Left renal pelvis (tissue), 4 donors: ENCODE measurements at regions not wholly inside any gene's neighbourhood (a gene's known extent, or its start where the extent isn't known, plus 50 kb on each side); places are given as distances from the start of the nearest gene placed in this dataset.
A peak's percentile ranks its signal among the peaks of the same experiment; 100 is the strongest.
"Not testable (repeated sequence)": the region's sequence is repeated elsewhere in the genome, so short reads cannot be mapped to it uniquely, and the experiment has no call there.

Experiments
- DNase-seq, 4 donors: peaks; one replicate each; pipeline ENCODE4 v3.0.0-alpha.2; 2013; ENCODE audit warnings: low read depth in 4 of 4, low spot score in 3 of 4

GRCh38 chr12:25341877-25342276, 91.1 kb upstream of the KRAS start:
- DNase-seq = not testable (repeated sequence)

DNA sequence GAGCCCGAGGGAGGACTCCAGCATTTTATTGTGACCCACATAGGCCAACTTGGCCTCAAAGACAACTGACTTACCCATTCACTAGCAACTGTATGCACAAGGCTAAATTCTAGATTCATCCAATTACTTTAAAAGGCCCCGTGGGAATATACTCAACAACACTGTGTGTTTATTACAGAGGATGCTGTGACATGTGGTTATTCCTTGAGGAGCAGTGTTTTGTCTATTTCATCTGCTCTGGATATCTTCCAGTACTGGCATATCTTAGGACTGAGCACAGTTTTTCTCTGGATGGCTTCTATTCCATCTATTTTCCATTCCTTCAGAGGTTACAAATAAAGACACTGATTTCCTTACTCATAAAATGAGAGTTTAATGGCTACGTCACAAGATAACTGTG, 87.2 kb upstream of the KRAS start:
- no peak for DNase-seq

DNA sequence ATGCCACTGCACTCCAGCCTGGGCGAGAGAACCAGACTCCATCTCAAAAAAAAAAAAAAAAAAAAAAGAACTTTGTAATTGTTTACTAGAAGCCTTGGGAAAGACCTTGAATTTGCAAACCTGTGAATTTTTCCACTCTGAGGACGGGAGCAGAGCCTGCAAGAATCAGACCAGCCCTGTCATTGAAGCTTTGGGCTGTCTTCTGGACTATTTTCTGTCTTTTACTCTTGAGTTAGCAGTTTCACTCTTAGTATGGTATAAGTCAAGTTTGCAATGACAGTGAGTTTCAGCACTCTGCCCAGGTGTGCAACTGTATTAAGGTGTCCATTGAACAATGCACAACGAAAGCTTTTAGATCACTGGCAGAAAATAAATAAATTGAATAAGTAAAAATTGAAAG, 81.4 kb upstream of the KRAS start:
- DNase-seq = no peak

- DNase-seq = peak in 3 of 4 donors; percentile 24 to 33 (median 27)
Observed at GRCh38 chr12:25328072-25328712, 77.5 kb upstream of the KRAS start.

GRCh38 chr12:25327321-25327720, 76.6 kb upstream of the KRAS start:
- no peak for DNase-seq

- no peak for DNase-seq
Observed at GRCh38 chr12:25326326-25326725, 75.6 kb upstream of the KRAS start.

DNA sequence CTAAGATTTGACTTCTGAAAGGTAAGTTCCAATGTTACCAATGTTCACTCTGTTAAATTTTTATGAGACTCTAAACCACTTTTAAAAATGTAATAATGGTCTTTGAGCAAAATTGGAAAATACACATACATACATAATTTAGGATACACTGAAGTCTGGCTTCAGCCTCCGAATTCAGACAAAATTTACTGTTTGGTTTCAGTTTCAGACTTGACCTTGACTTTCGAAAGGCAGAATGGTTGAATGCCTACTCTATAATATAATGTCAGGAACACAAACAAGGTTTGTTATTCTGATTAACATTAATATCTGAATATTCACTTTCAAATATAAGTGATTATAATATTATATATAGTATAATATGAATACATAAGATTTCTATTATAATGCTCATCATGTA, 74.1 kb upstream of the KRAS start:
- no peak for DNase-seq

DNA sequence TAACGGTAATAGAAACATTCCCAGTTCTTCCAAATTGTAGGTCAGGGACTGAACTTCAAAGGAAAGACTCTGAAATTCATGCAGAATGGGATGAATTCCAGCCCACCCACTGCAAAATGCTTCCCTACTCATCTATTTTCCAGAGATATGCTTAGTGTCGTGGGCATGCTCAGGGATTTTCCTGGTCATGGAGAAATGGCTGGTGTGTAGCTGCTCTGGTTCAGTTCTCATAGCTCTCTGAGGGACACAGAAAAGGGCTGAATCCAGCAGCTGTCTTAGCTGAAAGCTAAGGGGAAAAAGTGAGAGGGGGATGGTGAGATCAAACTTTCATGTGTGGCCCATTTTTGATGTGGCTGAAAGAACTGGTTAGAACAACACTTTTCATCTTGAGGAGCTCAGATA, 72.9 kb upstream of the KRAS start:
- no peak for DNase-seq

- DNase-seq = no peak
Observed at GRCh38 chr12:25322918-25323531, 72.3 kb upstream of the KRAS start.

DNA sequence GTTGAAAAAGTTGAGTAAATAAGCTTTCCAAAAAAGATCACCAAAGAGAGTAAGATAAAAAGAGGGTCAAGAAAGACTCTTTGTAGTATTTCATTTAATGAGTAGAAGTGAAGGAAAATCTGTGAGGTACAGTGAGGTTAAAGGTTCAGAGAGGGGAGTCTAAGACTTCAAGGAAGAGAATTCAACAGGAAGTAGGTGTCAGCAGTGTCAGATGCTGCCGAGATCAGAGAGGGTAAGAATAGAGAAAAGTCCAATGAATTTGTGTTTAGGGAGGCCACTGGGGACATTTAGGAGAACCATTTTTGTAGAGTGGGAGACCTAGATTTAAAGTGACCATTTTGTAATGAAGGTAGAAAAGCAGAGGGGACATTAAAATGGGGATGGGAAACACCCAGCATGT, 71.6 kb upstream of the KRAS start:
- DNase-seq = no peak

DNA sequence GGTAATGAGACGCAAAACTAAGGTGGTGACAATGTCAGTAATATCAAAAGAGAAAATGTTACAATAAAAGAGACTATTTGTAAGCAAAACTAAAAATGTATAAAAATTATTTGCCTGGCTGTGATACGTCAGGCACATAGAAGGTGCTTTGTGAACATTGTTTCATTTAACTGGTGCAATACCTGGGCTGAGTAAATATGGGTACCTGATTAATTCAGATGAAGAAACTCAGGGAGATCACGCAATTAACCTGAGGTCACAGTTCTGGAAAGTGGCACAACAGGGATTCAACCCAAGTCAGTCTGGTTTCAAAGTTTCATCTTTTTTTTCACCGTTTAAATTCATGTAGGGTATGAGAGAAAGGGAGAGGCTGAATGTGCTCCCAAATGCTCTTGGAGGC, 71.0 kb upstream of the KRAS start:
- DNase-seq = no peak

GRCh38 chr12:25320123-25321006, 69.6 kb upstream of the KRAS start:
- DNase-seq = no peak

GRCh38 chr12:25319233-25319984, 68.7 kb upstream of the KRAS start:
- no peak for DNase-seq

DNA sequence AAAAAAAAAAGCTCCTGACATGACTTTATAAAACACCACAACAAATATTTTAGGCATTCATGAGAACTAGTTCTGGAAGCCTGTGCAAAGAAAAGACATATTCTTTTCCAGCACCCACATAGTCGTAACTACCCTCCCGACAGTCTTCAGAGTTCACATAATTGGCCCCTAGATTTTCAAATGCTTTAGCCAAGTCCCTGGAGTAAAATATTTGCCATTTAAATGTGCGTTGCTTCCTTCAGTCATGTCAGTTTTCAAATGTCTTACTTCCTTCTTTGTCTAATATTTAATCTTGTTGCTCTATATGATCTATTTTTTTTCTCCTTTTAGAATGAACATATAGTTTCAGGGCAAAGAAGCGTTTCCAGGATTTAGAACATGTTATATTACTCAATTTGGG, 66.8 kb upstream of the KRAS start:
- no peak for DNase-seq

DNA sequence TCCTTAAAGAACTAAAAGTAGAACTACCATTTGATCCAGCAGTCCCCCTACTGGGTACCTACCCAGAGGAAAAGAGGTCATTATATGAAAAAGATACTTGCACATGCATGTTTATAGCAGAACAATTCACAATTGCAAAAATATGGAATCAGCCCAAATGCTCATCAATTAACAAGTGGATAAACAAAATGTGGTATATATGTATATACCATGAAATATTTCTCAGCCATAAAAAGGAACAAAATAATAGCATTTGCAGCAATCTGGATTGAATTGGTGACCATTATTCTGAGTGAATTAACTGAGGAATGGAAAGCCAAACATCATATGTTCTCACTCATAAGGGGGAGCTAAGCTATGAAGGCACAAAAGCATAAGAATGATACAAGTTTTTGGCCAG, 64.7 kb upstream of the KRAS start:
- no peak for DNase-seq

DNA sequence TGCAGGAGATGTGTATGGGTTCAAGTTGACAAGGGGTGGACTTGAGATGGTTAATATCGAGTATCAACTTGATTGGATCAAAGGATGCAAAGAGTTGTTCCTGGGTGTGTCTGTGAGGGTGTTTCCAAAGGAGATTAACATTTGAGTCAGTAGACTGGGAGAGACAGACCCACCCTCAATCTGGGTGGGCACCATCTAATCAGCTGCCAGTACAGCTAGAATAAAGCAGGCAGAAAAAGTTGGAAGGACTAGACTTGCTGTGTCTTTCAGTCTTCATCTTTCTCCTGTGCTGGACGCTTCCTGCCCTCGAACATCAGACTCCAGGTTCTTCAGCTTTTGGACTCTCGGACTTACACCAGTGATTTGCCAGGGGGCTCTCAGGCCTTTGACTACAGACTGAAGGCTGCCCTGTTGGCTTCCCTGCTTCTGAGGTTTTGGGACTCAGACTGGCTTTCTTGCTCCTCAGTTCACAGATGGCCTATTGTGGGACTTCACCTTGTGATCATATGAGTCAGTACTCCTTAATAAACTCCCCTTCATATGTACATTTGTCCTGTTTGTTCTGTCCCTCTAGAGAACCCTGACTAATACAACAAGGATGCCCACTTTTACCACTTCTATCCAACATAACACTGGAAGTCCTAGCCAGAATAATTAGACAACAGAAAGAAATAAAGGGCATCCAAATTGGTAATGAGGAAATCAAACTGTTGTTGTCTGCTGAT, 62.7 kb upstream of the KRAS start:
- not testable (repeated sequence) for DNase-seq

DNA sequence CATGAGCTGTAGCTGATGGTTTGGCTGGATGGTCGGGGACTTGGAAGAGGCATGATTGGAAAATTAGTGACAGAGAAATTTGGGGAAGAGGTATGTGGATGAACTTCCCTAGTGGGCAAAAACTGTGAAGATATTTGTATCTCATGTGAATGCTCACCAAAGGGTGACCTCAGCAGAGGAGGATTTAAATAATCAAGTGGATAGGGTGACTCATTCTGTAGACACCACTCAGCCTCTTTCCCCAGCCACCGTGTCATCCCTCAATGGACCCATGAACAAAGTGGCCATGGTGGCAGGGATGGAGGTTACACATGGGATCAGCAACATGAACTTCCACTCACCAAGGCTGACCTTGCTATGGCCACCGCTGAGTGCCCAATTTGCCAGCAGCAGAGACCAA, 60.8 kb upstream of the KRAS start:
- DNase-seq = no peak

GRCh38 chr12:25310071-25310470, 59.3 kb upstream of the KRAS start:
- not testable (repeated sequence) for DNase-seq

- no peak for DNase-seq
Observed at GRCh38 chr12:25308756-25309155, 58.0 kb upstream of the KRAS start.

GRCh38 chr12:25307818-25308217, 57.1 kb upstream of the KRAS start:
- no peak for DNase-seq
